Smooth muscle cell (in vitro differentiated cells): ENCODE measurements at regions not wholly inside any gene's neighbourhood (a gene's known extent, or its start where the extent isn't known, plus 50 kb on each side); places are given as distances from the start of the nearest gene placed in this dataset.

ENCODE experiments used
- DNase-seq: peaks from one replicate; lab custom pipeline; 2025; ENCODE audit not compliant: unreplicated experiment; lab: John Stamatoyannopoulos, UW
- H2AFZ ChIP-seq: fragments of 200-600 bp; sonication (generic); 2 replicates; pipeline ENCODE4 v1.6.0; 2016; ENCODE audit warnings: antibody characterized with exemption, low read depth, mild to moderate bottlenecking
- H3F3A ChIP-seq: fragments of 200-600 bp; sonication (generic); 2 replicates; pipeline ENCODE4 v1.6.0; 2017; ENCODE audit warnings: antibody characterized with exemption, low read depth
- H3K27ac ChIP-seq: fragments of 200-600 bp; sonication (generic); 2 replicates; pipeline ENCODE4 v1.5.1; 2016; ENCODE audit warnings: low read depth, mild to moderate bottlenecking
- H3K27me3 ChIP-seq: fragments of 200-600 bp; sonication (generic); 2 replicates; pipeline ENCODE4 v1.6.1; 2016; ENCODE audit warnings: low read depth, mild to moderate bottlenecking
- H3K36me3 ChIP-seq: fragments of 200-600 bp; sonication (generic); 2 replicates; pipeline ENCODE4 v1.5.1; 2016; ENCODE audit warnings: low read depth
- H3K4me1 ChIP-seq: fragments of 200-600 bp; sonication (generic); 2 replicates; pipeline ENCODE4 v1.5.1; 2016; ENCODE audit warnings: low read depth
- H3K4me2 ChIP-seq: fragments of 200-600 bp; sonication (generic); 2 replicates; pipeline ENCODE4 v1.6.0; 2016; ENCODE audit warnings: mild to moderate bottlenecking
- H3K4me3 ChIP-seq: fragments of 200-600 bp; sonication (generic); 2 replicates; pipeline ENCODE4 v1.5.1; 2016; ENCODE audit warnings: mild to moderate bottlenecking
- H3K79me2 ChIP-seq: fragments of 200-600 bp; sonication (generic); 2 replicates; pipeline ENCODE4 v1.6.0; 2016; ENCODE audit warnings: low read depth, mild to moderate bottlenecking
- H3K9ac ChIP-seq: fragments of 200-600 bp; sonication (generic); 2 replicates; pipeline ENCODE4 v1.6.0; 2016; ENCODE audit warnings: low read depth
- H3K9me3 ChIP-seq: fragments of 200-600 bp; sonication (generic); replicated peaks from 2 replicates; pipeline ENCODE4 v1.5.1; 2016; ENCODE audit warnings: low read depth
- H4K20me1 ChIP-seq: fragments of 200-600 bp; sonication (generic); 2 replicates; pipeline ENCODE4 v1.6.0; 2016; ENCODE audit warnings: low read depth
- CTCF ChIP-seq: fragments of 200-600 bp; sonication (generic); IDR thresholded peaks from 2 replicates; pipeline ENCODE4 v1.5.1; 2017; ENCODE audit warnings: borderline replicate concordance, mild to moderate bottlenecking, antibody characterized with exemption; ENCODE audit not compliant: insufficient read depth, poor library complexity, severe bottlenecking
- WGBS: methylation state at CpG from one replicate; pipeline ENCODE4 v1.1.7; 2016; ENCODE audit warnings: low lambda C conversion rate; 5-methylcytosine and 5-hydroxymethylcytosine counted together

DNA sequence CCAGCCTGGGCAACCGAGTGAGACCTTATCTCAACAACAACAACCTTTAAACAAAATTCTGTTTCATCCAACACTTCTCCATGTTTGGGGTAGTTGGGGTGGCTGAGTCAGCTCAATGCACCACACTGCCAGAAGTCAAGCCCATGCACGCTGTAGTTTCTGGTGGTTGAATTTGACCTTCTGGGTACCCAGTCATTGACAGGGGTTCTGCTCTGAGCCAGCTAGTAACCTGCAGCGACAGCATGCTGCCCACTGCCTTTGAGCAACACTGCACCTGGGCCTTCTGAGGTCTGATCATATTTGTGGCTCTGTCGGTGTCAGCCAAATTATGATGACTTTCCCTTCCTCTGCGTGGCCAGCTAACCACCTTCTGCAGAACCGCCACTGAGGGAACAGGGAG lies 84.6 kb upstream of the ZNF438 start:
- TF ChIP-seq CTCF: no peak
- H3K36me3 ChIP-seq: no peaks in the 10 kb centered on the region
- no peaks in the 10 kb centered on the region for H3K9me3 ChIP-seq
- no peaks in the 10 kb centered on the region for H3K27me3 ChIP-seq
- H3K79me2 ChIP-seq: no peaks in the 10 kb centered on the region
- no peak overlapping the region for H3K4me2 ChIP-seq
- H3K9ac ChIP-seq: no peak overlapping the region
- H3F3A ChIP-seq: no peaks in the 10 kb centered on the region
- no peaks in the 10 kb centered on the region for H3K4me1 ChIP-seq
- no peak overlapping the region for H2AFZ ChIP-seq
- DNase-seq: no peak
- no peak overlapping the region for H3K27ac ChIP-seq
- no peaks in the 10 kb centered on the region for H4K20me1 ChIP-seq
- no peak overlapping the region for H3K4me3 ChIP-seq
- 92% methylated on average over 6 of the region's 6 CpGs for WGBS

DNA sequence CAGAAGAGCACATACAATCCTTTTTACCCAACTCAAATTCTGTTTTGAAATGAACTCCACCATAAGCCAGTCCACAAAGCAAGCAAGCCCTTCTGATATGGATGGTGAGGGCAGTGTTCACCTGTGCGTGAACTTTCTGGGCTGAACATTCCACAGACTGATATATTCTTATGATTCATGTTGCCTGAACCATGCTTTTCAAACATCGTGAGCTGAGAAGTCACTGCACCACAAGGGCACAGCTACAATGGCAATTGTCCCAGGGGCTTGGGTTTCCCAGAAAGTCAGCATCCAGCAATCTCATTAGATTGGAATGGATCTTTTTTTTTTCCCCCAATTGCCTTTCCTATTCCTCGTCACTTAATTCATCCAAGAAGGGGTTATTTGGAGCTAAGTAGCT lies 86.9 kb upstream of the ZNF438 start:
- Histone ChIP-seq H3K9ac (no peak overlapping the region), H3K4me3 (no peak overlapping the region), H3K36me3 (no peaks in the 10 kb centered on the region), H3F3A (no peaks in the 10 kb centered on the region), H3K79me2 (no peaks in the 10 kb centered on the region), H3K4me1 (no peaks in the 10 kb centered on the region), H3K4me2 (no peak overlapping the region), H2AFZ (no peak overlapping the region), H3K27ac (no peak overlapping the region), H3K9me3 (no peaks in the 10 kb centered on the region), H4K20me1 (no peaks in the 10 kb centered on the region), H3K27me3 (no peaks in the 10 kb centered on the region)
- no peak for DNase-seq
- WGBS: 92% methylated on average over 3 of the region's 3 CpGs
- TF ChIP-seq CTCF: no peak

DNA sequence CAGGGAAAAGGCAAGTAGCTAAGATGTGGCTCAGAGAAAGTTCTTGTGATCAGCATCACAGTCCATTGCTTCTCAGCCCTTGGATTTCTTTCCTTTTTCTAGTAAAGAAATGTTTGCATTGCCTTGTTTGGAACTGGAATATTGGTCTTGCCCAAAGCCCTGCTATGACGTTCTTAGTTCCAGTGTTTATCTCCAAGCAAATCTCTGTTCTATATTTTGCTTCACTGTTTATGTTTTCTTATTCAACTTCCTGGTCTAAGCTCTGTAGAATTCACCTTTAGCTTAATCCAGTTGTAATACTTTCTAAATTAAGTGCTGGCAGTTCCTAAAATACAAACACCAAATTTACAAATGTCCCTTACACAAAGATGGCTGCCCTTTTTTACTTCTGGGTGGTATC lies 88.7 kb upstream of the ZNF438 start:
- Histone ChIP-seq H3K36me3 (no peaks in the 10 kb centered on the region), H3K4me1 (no peaks in the 10 kb centered on the region), H3K9me3 (no peaks in the 10 kb centered on the region), H3K4me3 (no peak overlapping the region), H3K4me2 (no peak overlapping the region), H2AFZ (no peak overlapping the region), H3F3A (no peaks in the 10 kb centered on the region), H3K27ac (no peak overlapping the region), H3K79me2 (no peaks in the 10 kb centered on the region), H3K27me3 (no peaks in the 10 kb centered on the region), H4K20me1 (no peaks in the 10 kb centered on the region), H3K9ac (no peak overlapping the region)
- TF ChIP-seq CTCF: no peak
- WGBS: 96% methylated on average over 1 of the region's 1 CpG
- DNase-seq: no peak

DNA sequence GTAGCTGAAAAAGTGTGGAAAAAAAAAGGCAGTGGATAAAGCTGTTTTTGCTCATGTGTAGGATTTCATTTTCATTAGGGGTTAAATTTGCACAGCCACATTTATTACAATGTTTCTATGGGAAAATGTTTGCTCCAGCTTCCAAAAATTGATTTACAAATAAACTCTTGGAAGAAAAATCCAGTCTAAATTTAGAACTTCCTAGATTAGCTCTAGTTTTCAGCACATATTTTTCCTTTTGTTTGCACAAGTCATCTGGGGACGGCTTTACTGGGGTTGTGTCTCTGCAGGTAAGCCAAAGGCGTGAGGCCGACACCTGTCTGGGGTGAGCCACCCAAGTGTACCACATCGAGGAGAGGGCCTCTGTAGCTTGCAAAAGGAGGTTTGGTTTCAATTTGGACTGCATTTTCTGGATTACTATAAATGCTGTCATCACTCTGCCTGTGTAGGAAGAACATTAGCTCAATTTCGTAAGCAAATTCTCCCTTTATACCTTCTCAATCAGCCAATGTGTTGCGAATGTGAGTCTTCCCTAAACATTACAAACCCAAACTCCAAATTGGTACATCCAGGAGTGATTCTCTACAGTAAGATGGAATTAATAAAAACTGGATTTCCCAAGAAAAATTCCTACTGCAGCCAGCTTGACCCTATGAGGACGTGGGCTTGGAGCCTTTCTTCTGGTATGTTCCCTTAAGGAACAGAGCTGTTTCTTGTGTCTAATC lies 89.5 kb upstream of the ZNF438 start:
- Histone ChIP-seq H3K79me2 (no peaks in the 10 kb centered on the region), H3K4me2 (no peak overlapping the region), H3K36me3 (no peaks in the 10 kb centered on the region), H4K20me1 (no peaks in the 10 kb centered on the region), H3K27ac (no peak overlapping the region), H3K4me3 (no peak overlapping the region), H3F3A (no peaks in the 10 kb centered on the region), H2AFZ (no peak overlapping the region), H3K4me1 (no peaks in the 10 kb centered on the region), H3K9ac (no peak overlapping the region), H3K9me3 (no peaks in the 10 kb centered on the region), H3K27me3 (no peaks in the 10 kb centered on the region)
- DNase-seq: no peak
- no peak for TF ChIP-seq CTCF
- 85% methylated on average over 7 of the region's 7 CpGs for WGBS
